IMR-90 (cell line): ENCODE measurements at regions not wholly inside any gene's neighbourhood (a gene's known extent, or its start where the extent isn't known, plus 50 kb on each side); places are given as distances from the start of the nearest gene placed in this dataset.

Source experiments
- ATAC-seq: fragments of 200-7000 bp; cut with Tn5 transposase; 2 replicates; pipeline ENCODE4 v1.9.1; 2020; ENCODE audit warnings: low read depth, mild to moderate bottlenecking, moderate library complexity
- BruUV-seq: library from RNA; stranded (reverse); fragments of 400-500 nt; replicated peaks from 2 replicates; lab custom pipeline; 2021; lab: Mats Ljungman, UMichigan
- CTCF ChIA-PET: fragments of 300-600 bp; formaldehyde crosslinking; extraction: SDS; loops from one replicate; lab custom pipeline; 2021; ENCODE audit warnings: antibody characterized with exemption; lab: Yijun Ruan, JAX
- POLR2A ChIA-PET: fragments of 300-600 bp; sonication (Branson Sonifier 250); formaldehyde crosslinking; loops from one replicate; lab custom pipeline; 2022; ENCODE audit warnings: antibody characterized with exemption; ENCODE audit not compliant: unreplicated experiment; lab: Charles Lee
- DNase-seq: peaks from one replicate; pipeline ENCODE4 v3.0.0; 2013
- H2AFZ ChIP-seq: replicated peaks from 2 replicates; pipeline ENCODE3; 2013; ENCODE audit warnings: low read length, mild to moderate bottlenecking; ENCODE audit not compliant: poor library complexity
- H2AK5ac ChIP-seq: 2 replicates; pipeline ENCODE4 v1.6.1; 2013; ENCODE audit warnings: low read depth, low read length, inconsistent platforms
- H2AK9ac ChIP-seq: replicated peaks from 2 replicates; pipeline ENCODE3; 2013; ENCODE audit warnings: mild to moderate bottlenecking, low read depth, low read length, moderate library complexity; ENCODE audit not compliant: poor library complexity
- H2BK120ac ChIP-seq: 2 replicates; pipeline ENCODE4 v1.6.1; 2013; ENCODE audit warnings: low read depth, low read length, inconsistent platforms
- H2BK15ac ChIP-seq: 3 replicates; pipeline ENCODE4 v1.6.1; 2013; ENCODE audit warnings: low read depth, low read length, inconsistent platforms
- H2BK20ac ChIP-seq: 2 replicates; pipeline ENCODE4 v1.6.1; 2013; ENCODE audit warnings: low read depth, mild to moderate bottlenecking, inconsistent platforms, low read length, moderate library complexity
- H2BK5ac ChIP-seq: 2 replicates; pipeline ENCODE4 v1.6.1; 2013; ENCODE audit warnings: mild to moderate bottlenecking, low read depth, low read length, inconsistent platforms; ENCODE audit not compliant: poor library complexity, severe bottlenecking
- H3K14ac ChIP-seq: replicated peaks from 2 replicates; pipeline ENCODE4 v1.6.1; 2013; ENCODE audit warnings: low read depth, low read length, inconsistent platforms
- H3K18ac ChIP-seq: 2 replicates; pipeline ENCODE4 v1.6.1; 2013; ENCODE audit warnings: low read depth, low read length, control low read depth
- H3K23ac ChIP-seq: 2 replicates; pipeline ENCODE4 v1.6.1; 2013; ENCODE audit warnings: low read depth, low read length, inconsistent platforms
- H3K27ac ChIP-seq: 2 replicates; pipeline ENCODE4 v1.5.1; 2013; ENCODE audit warnings: mild to moderate bottlenecking, control low read depth, low read length; ENCODE audit not compliant: insufficient read depth
- H3K27me3 ChIP-seq: 2 replicates; pipeline ENCODE4 v1.6.1; 2013; ENCODE audit warnings: low read length; ENCODE audit not compliant: control insufficient read depth, insufficient read depth
- H3K36me3 ChIP-seq: 2 replicates; pipeline ENCODE4 v1.6.1; 2013; ENCODE audit warnings: low read length, mixed read lengths; ENCODE audit not compliant: control insufficient read depth, insufficient read depth
- H3K4ac ChIP-seq: 2 replicates; pipeline ENCODE4 v1.6.1; 2013; ENCODE audit warnings: low read depth, low read length, inconsistent platforms
- H3K4me1 ChIP-seq: 2 replicates; pipeline ENCODE4 v1.6.1; 2013; ENCODE audit warnings: low read length, mixed read lengths; ENCODE audit not compliant: control insufficient read depth, insufficient read depth
- H3K4me2 ChIP-seq: 2 replicates; pipeline ENCODE4 v1.6.1; 2013; ENCODE audit warnings: low read depth, mild to moderate bottlenecking, control low read depth, low read length, moderate library complexity
- H3K4me3 ChIP-seq: 2 replicates; pipeline ENCODE4 v1.5.1; 2013; ENCODE audit warnings: low read depth, mild to moderate bottlenecking, control low read depth, low read length, moderate library complexity; ENCODE audit not compliant: insufficient read depth
- H3K56ac ChIP-seq: 2 replicates; pipeline ENCODE4 v1.6.1; 2013; ENCODE audit warnings: low read length, inconsistent platforms; ENCODE audit not compliant: insufficient read depth; ENCODE audit errors: extremely low read depth
- H3K79me1 ChIP-seq, 2 experiments: 2 replicates each; pipeline ENCODE4 v1.6.1; 2013; ENCODE audit warnings: low read length in 2 of 2, inconsistent platforms in 1 of 2, low read depth in 1 of 2
- H3K9ac ChIP-seq: 2 replicates; pipeline ENCODE4 v1.6.1; 2013; ENCODE audit warnings: low read depth, low read length, control low read depth
- H3K9me1 ChIP-seq: 2 replicates; pipeline ENCODE4 v1.6.1; 2013; ENCODE audit warnings: low read length, inconsistent platforms; ENCODE audit not compliant: insufficient read depth
- H3K9me3 ChIP-seq: 2 replicates; pipeline ENCODE4 v1.6.1; 2013; ENCODE audit warnings: low read length; ENCODE audit not compliant: control insufficient read depth, insufficient read depth
- H4K20me1 ChIP-seq: 2 replicates; pipeline ENCODE4 v1.6.1; 2013; ENCODE audit warnings: low read length, inconsistent platforms; ENCODE audit not compliant: insufficient read depth
- H4K5ac ChIP-seq: 2 replicates; pipeline ENCODE4 v1.6.1; 2013; ENCODE audit warnings: mild to moderate bottlenecking, low read depth, low read length, control low read depth
- H4K8ac ChIP-seq, 2 experiments: 2 replicates each; pipeline ENCODE4 v1.6.1; 2013; ENCODE audit warnings: low read depth in 2 of 2, low read length in 2 of 2, control low read depth in 1 of 2, inconsistent platforms in 1 of 2
- H4K91ac ChIP-seq: 2 replicates; pipeline ENCODE4 v1.6.1; 2013; ENCODE audit warnings: low read depth, low read length, inconsistent platforms; ENCODE audit not compliant: insufficient read depth
- CEBPB ChIP-seq: IDR thresholded peaks from 2 replicates; pipeline ENCODE4 v1.6.1; 2012; ENCODE audit warnings: low read depth, low read length, improper control_type of control experiment
- CHD1 ChIP-seq: IDR thresholded peaks from 2 replicates; pipeline ENCODE4 v1.6.1; 2012; ENCODE audit warnings: low read depth, low read length, improper control_type of control experiment
- ELK1 ChIP-seq: fragments of 150-350 bp; IDR thresholded peaks from 2 replicates; pipeline ENCODE4 v1.6.1; 2016; ENCODE audit warnings: low read depth, mild to moderate bottlenecking, low read length, moderate library complexity, borderline replicate concordance
- MAFK ChIP-seq: IDR thresholded peaks from 2 replicates; pipeline ENCODE4 v1.6.1; 2012; ENCODE audit warnings: low read depth, low read length, improper control_type of control experiment
- MXI1 ChIP-seq: IDR thresholded peaks from 2 replicates; pipeline ENCODE4 v1.6.1; 2012; ENCODE audit warnings: low read depth, mild to moderate bottlenecking, low read length, moderate library complexity, borderline replicate concordance
- NFE2L2 ChIP-seq: fragments of 150-350 bp; IDR thresholded peaks from 2 replicates; pipeline ENCODE4 v1.6.1; 2016; ENCODE audit warnings: low read depth, mild to moderate bottlenecking, low read length
- RAD21 ChIP-seq: IDR thresholded peaks from 2 replicates; pipeline ENCODE4 v1.6.1; 2012; ENCODE audit warnings: low read length, improper control_type of control experiment
- RCOR1 ChIP-seq: IDR thresholded peaks from 2 replicates; pipeline ENCODE4 v1.6.1; 2012; ENCODE audit warnings: mild to moderate bottlenecking, low read length, improper control_type of control experiment; ENCODE audit not compliant: insufficient replicate concordance
- RFX5 ChIP-seq: IDR thresholded peaks from 2 replicates; pipeline ENCODE4 v1.8.0; 2012; ENCODE audit warnings: low read depth, mild to moderate bottlenecking, low read length, moderate library complexity
- SMC3 ChIP-seq: fragments of 150-350 bp; IDR thresholded peaks from 2 replicates; pipeline ENCODE4 v1.6.1; 2016; ENCODE audit warnings: low read depth, mild to moderate bottlenecking, antibody characterized with exemption, low read length, moderate library complexity
- USF2 ChIP-seq: fragments of 150-350 bp; IDR thresholded peaks from 2 replicates; pipeline ENCODE4 v1.6.1; 2017; ENCODE audit warnings: mild to moderate bottlenecking, antibody characterized with exemption, low read length, low read depth
- dilution Hi-C: fragments of 300-500 bp; cut with HindIII; formaldehyde crosslinking; loops from one replicate; pipeline ENCODE4 v1.14.3; 2018; ENCODE audit warnings: low sequenced_read_pairs; ENCODE audit not compliant: unreplicated experiment
- in situ Hi-C: fragments of 300-500 bp; cut with MboI; formaldehyde crosslinking; loops from 3 replicates; pipeline ENCODE4 v1.14.3; 2019; ENCODE audit warnings: low sequenced_read_pairs, inconsistent platforms, mixed read lengths
- intact Hi-C: fragments of 100-400 bp; cut with micrococcal nuclease; formaldehyde crosslinking; loops from 2 replicates; pipeline ENCODE4 v1.10.0; 2022

- no peak overlapping the region for H3K18ac ChIP-seq
- no peaks in the 10 kb centered on the region for H3K79me1 ChIP-seq
- H3K9me1 ChIP-seq, result no peaks in the 10 kb centered on the region
- H4K91ac ChIP-seq, result no peak overlapping the region
- BruUV-seq, result no TSS peak
- no peak overlapping the region for H3K56ac ChIP-seq
- H3K4me2 ChIP-seq, result no peak overlapping the region
- H3K9me3 ChIP-seq, result no peaks in the 10 kb centered on the region
- H3K27me3 ChIP-seq, result peaks cover 2% of the 10 kb centered on the region; the same call in 1 of the 2 replicates
- no peak overlapping the region for H3K23ac ChIP-seq
- H3K36me3 ChIP-seq, result no peaks in the 10 kb centered on the region
- no peak overlapping the region for H4K8ac ChIP-seq
- DNase-seq (no peak), ATAC-seq (no peak)
- H2AK9ac ChIP-seq, result no peak overlapping the region
- H4K5ac ChIP-seq, result no peak overlapping the region
- ChIA-PET POLR2A (no interaction called here), CTCF (no interaction called here)
- intact Hi-C loops, result no loop called here
- no peak overlapping the region for H3K4me3 ChIP-seq
- no peak overlapping the region for H3K9ac ChIP-seq
- no peak overlapping the region for H2AK5ac ChIP-seq
- H2BK5ac ChIP-seq, result no peak overlapping the region
- no peaks in the 10 kb centered on the region for H3K4me1 ChIP-seq
- H2BK15ac ChIP-seq, result no peak overlapping the region
- H3K14ac ChIP-seq, result no peak overlapping the region
- H2BK120ac ChIP-seq, result no peak overlapping the region
- H3K27ac ChIP-seq, result no peak overlapping the region
- dilution Hi-C loops, result no loop called here
- TF ChIP-seq RCOR1 (no peak), NFE2L2 (no peak), RFX5 (no peak), MXI1 (no peak), CHD1 (no peak), SMC3 (no peak), USF2 (no peak), RAD21 (no peak), ELK1 (no peak), CEBPB (no peak), MAFK (no peak)
- in situ Hi-C loops, result no loop called here
- H4K20me1 ChIP-seq, result no peaks in the 10 kb centered on the region
- no peak overlapping the region for H2AFZ ChIP-seq
- no peak overlapping the region for H3K4ac ChIP-seq
- H2BK20ac ChIP-seq, result no peak overlapping the region
Observed at GRCh38 chr11:59295435-59295834, 63.3 kb upstream of the OR5AN1 start.
